SK-N-SH (cell line): ENCODE measurements at regions not wholly inside any gene's neighbourhood (a gene's known extent, or its start where the extent isn't known, plus 50 kb on each side); places are given as distances from the start of the nearest gene placed in this dataset.

Source experiments
- EP300 ChIP-seq, 2 experiments: IDR thresholded peaks; 2 replicates each; pipeline versions ENCODE4 v1.4.0 to v1.6.1; 2012; ENCODE audit warnings: borderline replicate concordance in 1 of 2, low read depth in 1 of 2, low read length in 1 of 2
- FOXJ3 ChIP-seq: sonication (generic); formaldehyde crosslinking; IDR thresholded peaks from 2 replicates; pipeline ENCODE4 v1.5.1; 2020; ENCODE audit warnings: mild to moderate bottlenecking, missing genetic modification reagents
- JUND ChIP-seq: IDR thresholded peaks from 2 replicates; pipeline ENCODE4 v1.4.0; 2012
- MAX ChIP-seq: IDR thresholded peaks from 2 replicates; pipeline ENCODE4 v1.4.0; 2012; ENCODE audit warnings: low read depth
- POLR2AphosphoS5 ChIP-seq: IDR thresholded peaks from 2 replicates; pipeline ENCODE4 v1.6.1; 2012; ENCODE audit warnings: low read depth, low read length
- RXRA ChIP-seq: IDR thresholded peaks from 2 replicates; pipeline ENCODE4 v1.4.0; 2012; ENCODE audit warnings: low read depth, mild to moderate bottlenecking, borderline replicate concordance
- USF2 ChIP-seq: fragments of 150-350 bp; IDR thresholded peaks from 2 replicates; pipeline ENCODE4 v1.6.1; 2017; ENCODE audit warnings: antibody characterized with exemption, low read length, low read depth, borderline replicate concordance
- TF ChIP-seq, protein P1 (sequence below): fragments of 200-600 bp; sonication (generic); IDR thresholded peaks from 2 replicates; pipeline ENCODE4 v1.6.1; 2017; ENCODE audit warnings: antibody characterized with exemption, mild to moderate bottlenecking, moderate library complexity
- TF ChIP-seq, protein P2 (sequence below): IDR thresholded peaks from 2 replicates; pipeline ENCODE4 v1.6.1; 2012; ENCODE audit warnings: mild to moderate bottlenecking, low read depth, low read length, moderate library complexity

GRCh38 chr4:111776561-111776960, 368.7 kb upstream of the FAM241A start:
- TF ChIP-seq, protein P1, sequence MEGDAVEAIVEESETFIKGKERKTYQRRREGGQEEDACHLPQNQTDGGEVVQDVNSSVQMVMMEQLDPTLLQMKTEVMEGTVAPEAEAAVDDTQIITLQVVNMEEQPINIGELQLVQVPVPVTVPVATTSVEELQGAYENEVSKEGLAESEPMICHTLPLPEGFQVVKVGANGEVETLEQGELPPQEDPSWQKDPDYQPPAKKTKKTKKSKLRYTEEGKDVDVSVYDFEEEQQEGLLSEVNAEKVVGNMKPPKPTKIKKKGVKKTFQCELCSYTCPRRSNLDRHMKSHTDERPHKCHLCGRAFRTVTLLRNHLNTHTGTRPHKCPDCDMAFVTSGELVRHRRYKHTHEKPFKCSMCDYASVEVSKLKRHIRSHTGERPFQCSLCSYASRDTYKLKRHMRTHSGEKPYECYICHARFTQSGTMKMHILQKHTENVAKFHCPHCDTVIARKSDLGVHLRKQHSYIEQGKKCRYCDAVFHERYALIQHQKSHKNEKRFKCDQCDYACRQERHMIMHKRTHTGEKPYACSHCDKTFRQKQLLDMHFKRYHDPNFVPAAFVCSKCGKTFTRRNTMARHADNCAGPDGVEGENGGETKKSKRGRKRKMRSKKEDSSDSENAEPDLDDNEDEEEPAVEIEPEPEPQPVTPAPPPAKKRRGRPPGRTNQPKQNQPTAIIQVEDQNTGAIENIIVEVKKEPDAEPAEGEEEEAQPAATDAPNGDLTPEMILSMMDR = no peak
- no peak for TF ChIP-seq USF2
- TF ChIP-seq, protein P2, sequence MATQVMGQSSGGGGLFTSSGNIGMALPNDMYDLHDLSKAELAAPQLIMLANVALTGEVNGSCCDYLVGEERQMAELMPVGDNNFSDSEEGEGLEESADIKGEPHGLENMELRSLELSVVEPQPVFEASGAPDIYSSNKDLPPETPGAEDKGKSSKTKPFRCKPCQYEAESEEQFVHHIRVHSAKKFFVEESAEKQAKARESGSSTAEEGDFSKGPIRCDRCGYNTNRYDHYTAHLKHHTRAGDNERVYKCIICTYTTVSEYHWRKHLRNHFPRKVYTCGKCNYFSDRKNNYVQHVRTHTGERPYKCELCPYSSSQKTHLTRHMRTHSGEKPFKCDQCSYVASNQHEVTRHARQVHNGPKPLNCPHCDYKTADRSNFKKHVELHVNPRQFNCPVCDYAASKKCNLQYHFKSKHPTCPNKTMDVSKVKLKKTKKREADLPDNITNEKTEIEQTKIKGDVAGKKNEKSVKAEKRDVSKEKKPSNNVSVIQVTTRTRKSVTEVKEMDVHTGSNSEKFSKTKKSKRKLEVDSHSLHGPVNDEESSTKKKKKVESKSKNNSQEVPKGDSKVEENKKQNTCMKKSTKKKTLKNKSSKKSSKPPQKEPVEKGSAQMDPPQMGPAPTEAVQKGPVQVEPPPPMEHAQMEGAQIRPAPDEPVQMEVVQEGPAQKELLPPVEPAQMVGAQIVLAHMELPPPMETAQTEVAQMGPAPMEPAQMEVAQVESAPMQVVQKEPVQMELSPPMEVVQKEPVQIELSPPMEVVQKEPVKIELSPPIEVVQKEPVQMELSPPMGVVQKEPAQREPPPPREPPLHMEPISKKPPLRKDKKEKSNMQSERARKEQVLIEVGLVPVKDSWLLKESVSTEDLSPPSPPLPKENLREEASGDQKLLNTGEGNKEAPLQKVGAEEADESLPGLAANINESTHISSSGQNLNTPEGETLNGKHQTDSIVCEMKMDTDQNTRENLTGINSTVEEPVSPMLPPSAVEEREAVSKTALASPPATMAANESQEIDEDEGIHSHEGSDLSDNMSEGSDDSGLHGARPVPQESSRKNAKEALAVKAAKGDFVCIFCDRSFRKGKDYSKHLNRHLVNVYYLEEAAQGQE = no peak
- no peak for TF ChIP-seq MAX
- TF ChIP-seq FOXJ3 (CRISPR knock-in tag) = no peak
- TF ChIP-seq JUND = no peak
- no peak for TF ChIP-seq EP300 (IDR thresholded peaks at IDR 0.05; ENCODE audit: borderline replicate concordance in 1 of 2, low read depth in 1 of 2, low read length in 1 of 2)
- no peak for TF ChIP-seq RXRA
- TF ChIP-seq POLR2AphosphoS5 = no peak
